Osteoblast (primary cell): ENCODE measurements at regions not wholly inside any gene's neighbourhood (a gene's known extent, or its start where the extent isn't known, plus 50 kb on each side); places are given as distances from the start of the nearest gene placed in this dataset.

Source experiments
- DNase-seq: peaks from one replicate; pipeline ENCODE4 v3.0.0; 2011; ENCODE audit warnings: low spot score, mixed read lengths; ENCODE audit not compliant: insufficient read length; ENCODE audit errors: missing footprints
- H2AFZ ChIP-seq: 2 replicates; pipeline ENCODE4 v1.6.0; 2011; ENCODE audit warnings: mild to moderate bottlenecking, low read length
- H3K27ac ChIP-seq: 2 replicates; pipeline ENCODE4 v1.5.1; 2011; ENCODE audit warnings: mild to moderate bottlenecking, low read depth, low read length, moderate library complexity
- H3K27me3 ChIP-seq: 2 replicates; pipeline ENCODE4 v1.6.0; 2012; ENCODE audit warnings: mild to moderate bottlenecking, control low read depth, inconsistent platforms, low read length, moderate library complexity; ENCODE audit not compliant: insufficient read depth
- H3K36me3 ChIP-seq: 2 replicates; pipeline ENCODE4 v1.5.1; 2011; ENCODE audit warnings: mild to moderate bottlenecking, low read length, control low read depth, moderate library complexity; ENCODE audit not compliant: insufficient read depth
- H3K4me1 ChIP-seq: 2 replicates; pipeline ENCODE4 v1.5.1; 2011; ENCODE audit warnings: mild to moderate bottlenecking, low read length, control low read depth, moderate library complexity; ENCODE audit not compliant: insufficient read depth
- H3K4me2 ChIP-seq: 2 replicates; pipeline ENCODE4 v1.6.0; 2011; ENCODE audit warnings: mild to moderate bottlenecking, low read length; ENCODE audit not compliant: insufficient read depth
- H3K4me3 ChIP-seq: fragments of 200-600 bp; sonication (generic); 3 replicates; pipeline ENCODE4 v1.5.1; 2012; ENCODE audit warnings: mild to moderate bottlenecking, low read length, inconsistent platforms; ENCODE audit not compliant: insufficient read depth
- H3K79me2 ChIP-seq: 2 replicates; pipeline ENCODE4 v1.6.0; 2012; ENCODE audit warnings: mild to moderate bottlenecking, low read length, control low read depth, inconsistent platforms; ENCODE audit not compliant: insufficient read depth
- H3K9me3 ChIP-seq: 2 replicates; pipeline ENCODE4 v1.5.1; 2011; ENCODE audit warnings: low read depth, low read length, control low read depth
- H4K20me1 ChIP-seq: 2 replicates; pipeline ENCODE4 v1.6.0; 2012; ENCODE audit warnings: mild to moderate bottlenecking, low read length, control low read depth; ENCODE audit not compliant: insufficient read depth
- TF ChIP-seq, protein P1 (sequence below): IDR thresholded peaks from 2 replicates; pipeline ENCODE4 v1.5.1; 2011; ENCODE audit warnings: mild to moderate bottlenecking, low read depth, low read length, moderate library complexity; ENCODE audit errors: extremely low read depth

DNA sequence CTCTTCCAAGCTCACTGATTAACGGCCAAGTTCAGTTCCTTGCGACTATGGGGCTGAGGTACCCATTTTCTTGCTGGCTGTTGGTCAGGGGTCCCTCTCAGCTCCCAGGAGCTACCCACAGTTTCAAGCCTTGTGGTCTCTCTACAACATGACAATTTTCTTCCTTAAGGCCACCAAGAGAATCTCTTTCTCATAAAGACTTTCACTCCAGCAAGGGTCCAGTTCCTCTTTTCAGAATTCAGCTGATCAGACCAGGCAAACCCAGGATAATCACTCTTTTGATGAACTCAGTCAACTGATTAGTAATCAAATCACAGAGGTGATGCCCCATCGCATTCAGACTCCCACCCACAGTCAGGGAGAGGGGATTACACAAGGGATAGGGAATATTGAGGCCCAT, 129.7 kb downstream of the IRS1 start:
- Histone ChIP-seq H3K36me3 (no peaks in the 10 kb centered on the region), H3K79me2 (no peaks in the 10 kb centered on the region), H3K4me3 (no peak overlapping the region), H3K4me1 (peaks cover 19% of the 10 kb centered on the region), H3K9me3 (no peaks in the 10 kb centered on the region), H3K4me2 (no peak overlapping the region), H4K20me1 (no peaks in the 10 kb centered on the region), H2AFZ (no peak overlapping the region), H3K27me3 (no peaks in the 10 kb centered on the region), H3K27ac (no peak overlapping the region)
- TF ChIP-seq, protein P1, sequence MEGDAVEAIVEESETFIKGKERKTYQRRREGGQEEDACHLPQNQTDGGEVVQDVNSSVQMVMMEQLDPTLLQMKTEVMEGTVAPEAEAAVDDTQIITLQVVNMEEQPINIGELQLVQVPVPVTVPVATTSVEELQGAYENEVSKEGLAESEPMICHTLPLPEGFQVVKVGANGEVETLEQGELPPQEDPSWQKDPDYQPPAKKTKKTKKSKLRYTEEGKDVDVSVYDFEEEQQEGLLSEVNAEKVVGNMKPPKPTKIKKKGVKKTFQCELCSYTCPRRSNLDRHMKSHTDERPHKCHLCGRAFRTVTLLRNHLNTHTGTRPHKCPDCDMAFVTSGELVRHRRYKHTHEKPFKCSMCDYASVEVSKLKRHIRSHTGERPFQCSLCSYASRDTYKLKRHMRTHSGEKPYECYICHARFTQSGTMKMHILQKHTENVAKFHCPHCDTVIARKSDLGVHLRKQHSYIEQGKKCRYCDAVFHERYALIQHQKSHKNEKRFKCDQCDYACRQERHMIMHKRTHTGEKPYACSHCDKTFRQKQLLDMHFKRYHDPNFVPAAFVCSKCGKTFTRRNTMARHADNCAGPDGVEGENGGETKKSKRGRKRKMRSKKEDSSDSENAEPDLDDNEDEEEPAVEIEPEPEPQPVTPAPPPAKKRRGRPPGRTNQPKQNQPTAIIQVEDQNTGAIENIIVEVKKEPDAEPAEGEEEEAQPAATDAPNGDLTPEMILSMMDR: no peak
- no peak for DNase-seq

DNA sequence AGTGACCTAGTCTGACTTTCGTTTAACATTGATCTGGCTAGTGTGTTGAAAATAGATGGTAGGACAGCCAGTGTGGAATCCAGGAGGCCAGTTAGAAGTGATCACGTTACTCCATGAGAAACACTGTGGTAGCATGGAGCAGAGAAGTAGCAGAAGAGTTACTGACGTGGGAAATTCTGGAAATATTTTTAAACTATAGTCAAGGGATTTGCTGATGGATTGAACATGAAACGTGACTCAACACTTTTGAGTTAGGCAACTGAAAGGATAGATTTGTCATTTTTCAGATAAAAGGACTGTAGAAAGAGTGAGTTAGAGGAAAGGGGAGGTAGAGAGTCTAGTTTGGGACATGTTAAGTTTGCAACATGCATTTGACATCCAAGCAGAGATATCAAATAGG, 130.4 kb downstream of the IRS1 start:
- H3K79me2 ChIP-seq: no peaks in the 10 kb centered on the region
- H3K9me3 ChIP-seq: no peaks in the 10 kb centered on the region
- DNase-seq: no peak
- no peaks in the 10 kb centered on the region for H3K36me3 ChIP-seq
- no peak overlapping the region for H3K4me3 ChIP-seq
- TF ChIP-seq, protein P1: no peak
- H3K4me2 ChIP-seq: no peak overlapping the region
- H4K20me1 ChIP-seq: no peaks in the 10 kb centered on the region
- H3K4me1 ChIP-seq: peaks cover 13% of the 10 kb centered on the region
- no peak overlapping the region for H3K27ac ChIP-seq
- H2AFZ ChIP-seq: no peak overlapping the region
- no peaks in the 10 kb centered on the region for H3K27me3 ChIP-seq

DNA sequence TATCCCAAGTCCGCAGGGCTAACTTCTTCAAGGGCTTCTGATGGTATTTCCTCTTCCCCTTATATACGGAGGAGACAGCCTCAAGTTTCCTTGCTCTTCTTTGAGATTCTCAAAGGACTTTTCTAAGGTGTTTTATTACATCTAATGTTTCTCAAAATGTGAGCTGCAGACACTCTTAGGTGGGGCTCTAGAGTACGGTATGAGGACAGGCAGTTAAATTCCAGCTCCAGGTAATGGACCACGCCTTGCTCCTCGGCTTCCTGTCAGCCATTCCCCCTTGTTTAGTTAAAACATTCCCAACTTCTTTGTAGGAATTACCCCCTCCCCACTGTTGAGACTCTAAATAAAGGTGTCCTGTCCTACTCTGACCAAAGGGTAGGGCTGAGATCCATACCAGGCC, 131.9 kb downstream of the IRS1 start:
- H2AFZ ChIP-seq: no peak overlapping the region
- H3K79me2 ChIP-seq: no peaks in the 10 kb centered on the region
- no peaks in the 10 kb centered on the region for H3K4me1 ChIP-seq
- no peak overlapping the region for H3K27ac ChIP-seq
- DNase-seq: no peak
- H3K27me3 ChIP-seq: no peaks in the 10 kb centered on the region
- no peak overlapping the region for H3K4me3 ChIP-seq
- H3K4me2 ChIP-seq: no peak overlapping the region
- TF ChIP-seq, protein P1: no peak
- no peaks in the 10 kb centered on the region for H3K36me3 ChIP-seq
- no peaks in the 10 kb centered on the region for H3K9me3 ChIP-seq
- no peaks in the 10 kb centered on the region for H4K20me1 ChIP-seq

DNA sequence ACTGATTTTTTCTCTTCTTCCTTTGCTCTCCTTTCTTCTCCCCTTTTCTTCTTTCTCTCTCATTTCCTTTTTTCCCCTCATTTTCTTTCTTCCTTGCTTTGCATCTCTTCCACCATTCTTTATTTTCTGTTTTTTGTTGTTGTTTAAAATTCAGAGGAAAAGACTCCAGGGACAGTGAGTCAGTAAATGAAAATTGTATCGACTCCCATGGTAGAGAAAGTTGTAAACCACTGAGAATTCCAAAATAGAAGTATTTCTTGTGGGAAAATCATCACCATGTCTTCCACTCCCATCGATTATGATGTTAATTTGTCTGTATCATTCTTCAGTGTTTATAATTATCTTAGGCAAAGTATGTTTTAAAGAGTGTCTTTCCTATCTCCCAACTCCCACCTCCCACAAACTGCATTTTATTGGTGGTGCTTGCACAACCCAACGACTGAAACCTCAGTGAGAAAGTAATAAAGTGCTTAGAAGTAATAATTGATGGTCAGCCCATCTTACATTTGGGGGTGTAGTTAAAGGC, 134.3 kb downstream of the IRS1 start:
- H3K9me3 ChIP-seq: no peaks in the 10 kb centered on the region
- H3K4me3 ChIP-seq: no peak overlapping the region
- H3K4me2 ChIP-seq: no peak overlapping the region
- H3K4me1 ChIP-seq: peaks cover 18% of the 10 kb centered on the region
- no peaks in the 10 kb centered on the region for H4K20me1 ChIP-seq
- no peak overlapping the region for H2AFZ ChIP-seq
- DNase-seq: no peak
- no peaks in the 10 kb centered on the region for H3K79me2 ChIP-seq
- H3K27ac ChIP-seq: no peak overlapping the region
- no peaks in the 10 kb centered on the region for H3K36me3 ChIP-seq
- TF ChIP-seq, protein P1: no peak
- no peaks in the 10 kb centered on the region for H3K27me3 ChIP-seq
